ENCODE measurements at regions not wholly inside any gene's neighbourhood (a gene's known extent, or its start where the extent isn't known, plus 50 kb on each side); places are given as distances from the start of the nearest gene placed in this dataset.

DNA sequence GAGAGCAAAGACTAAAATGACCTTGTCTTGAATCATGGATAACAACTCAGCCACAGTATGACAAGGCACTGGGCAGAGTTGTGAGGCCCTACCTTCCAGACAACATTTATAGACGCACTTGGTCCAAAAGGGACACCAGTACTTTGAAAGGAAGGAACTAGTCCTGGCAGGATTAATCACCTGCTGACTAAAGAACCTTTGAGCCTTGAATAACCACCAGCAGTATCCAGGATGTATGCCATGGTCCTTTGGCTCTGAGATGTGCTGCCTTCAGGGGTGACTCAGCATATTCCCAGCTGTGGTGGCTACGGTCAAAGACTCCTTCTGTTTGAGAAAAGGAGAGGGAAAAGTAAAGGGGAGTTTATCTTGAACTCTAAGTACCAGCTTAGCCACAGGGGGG is 118.1 kb upstream of the PRR32 start:
- no peaks in the 10 kb centered on the region for H3K4me1 Mint-ChIP-seq
- Histone ChIP-seq H3K14ac (ENCODE audit: insufficient read depth, low read length) (no peak overlapping the region), H3K23ac (ENCODE audit: insufficient read length, low read depth, low read length) (no peak overlapping the region), H4K20me1 (ENCODE audit: control insufficient read depth, insufficient read depth, insufficient read length) (no peaks in the 10 kb centered on the region), H4K8ac (replicated peaks; ENCODE audit: insufficient read length, low read depth, low read length) (no peak overlapping the region), H4K91ac (ENCODE audit: insufficient read length, low read depth, low read length) (no peak overlapping the region), H2BK5ac (ENCODE audit: insufficient read length, low read length) (no peak overlapping the region), H3K56ac (ENCODE audit: insufficient read length, low read depth, low read length) (no peak overlapping the region), H2BK120ac (ENCODE audit: low read depth, low read length, poor library complexity, severe bottlenecking) (no peak overlapping the region), H3K4ac (ENCODE audit: low read depth, low read length) (no peak overlapping the region), H3K4me1 (ENCODE audit: insufficient read depth, low read length) (no peaks in the 10 kb centered on the region), H2BK12ac (ENCODE audit: insufficient read length, low read depth, low read length) (no peak overlapping the region), H3K79me1 (ENCODE audit: insufficient read depth, low read depth, low read length, poor library complexity, severe bottlenecking) (no peaks in the 10 kb centered on the region), H3K23me2 (ENCODE audit: insufficient read length, low read depth, low read length, poor library complexity, severe bottlenecking) (no peaks in the 10 kb centered on the region), H3K18ac (ENCODE audit: insufficient read length, low read depth, low read length) (no peak overlapping the region), H3K4me2 (ENCODE audit: insufficient read depth, insufficient read length, low read length) (no peak overlapping the region), H3K9me3 (ENCODE audit: control insufficient read depth, low read depth, low read length) (peaks cover 6% of the 10 kb centered on the region), H3K27me3 (ENCODE audit: insufficient read depth, low read length) (no peaks in the 10 kb centered on the region), H3K27ac (ENCODE audit: insufficient read length, low read depth, low read length) (no peak overlapping the region), H3T11ph (ENCODE audit: low read length) (no peak overlapping the region), H2BK15ac (ENCODE audit: low read depth, low read length) (no peak overlapping the region), H4K5ac (ENCODE audit: insufficient read length, low read depth, low read length) (no peak overlapping the region), H3K9ac (ENCODE audit: extremely low read depth, insufficient read length, low read length) (no peak overlapping the region), H2AK5ac (ENCODE audit: insufficient read length, low read length) (no peak overlapping the region), H2BK20ac (ENCODE audit: low read depth, low read length, poor library complexity, severe bottlenecking) (no peak overlapping the region), H2AFZ (ENCODE audit: low read length) (no peak overlapping the region), H3K79me2 (ENCODE audit: insufficient read depth, low read length) (no peaks in the 10 kb centered on the region)
- WGBS (ENCODE audit: extremely low coverage, insufficient read length, low lambda C conversion rate) = no CpG with 5 or more reads among the region's 2 CpGs
- no peaks in the 10 kb centered on the region; a peak in 3 of 7 replicates for H3K36me3 Mint-ChIP-seq (ENCODE audit: insufficient read depth in 1 of 3, low read depth in 3 of 3)
- no peak for DNase-seq
- TF ChIP-seq, protein P1, sequence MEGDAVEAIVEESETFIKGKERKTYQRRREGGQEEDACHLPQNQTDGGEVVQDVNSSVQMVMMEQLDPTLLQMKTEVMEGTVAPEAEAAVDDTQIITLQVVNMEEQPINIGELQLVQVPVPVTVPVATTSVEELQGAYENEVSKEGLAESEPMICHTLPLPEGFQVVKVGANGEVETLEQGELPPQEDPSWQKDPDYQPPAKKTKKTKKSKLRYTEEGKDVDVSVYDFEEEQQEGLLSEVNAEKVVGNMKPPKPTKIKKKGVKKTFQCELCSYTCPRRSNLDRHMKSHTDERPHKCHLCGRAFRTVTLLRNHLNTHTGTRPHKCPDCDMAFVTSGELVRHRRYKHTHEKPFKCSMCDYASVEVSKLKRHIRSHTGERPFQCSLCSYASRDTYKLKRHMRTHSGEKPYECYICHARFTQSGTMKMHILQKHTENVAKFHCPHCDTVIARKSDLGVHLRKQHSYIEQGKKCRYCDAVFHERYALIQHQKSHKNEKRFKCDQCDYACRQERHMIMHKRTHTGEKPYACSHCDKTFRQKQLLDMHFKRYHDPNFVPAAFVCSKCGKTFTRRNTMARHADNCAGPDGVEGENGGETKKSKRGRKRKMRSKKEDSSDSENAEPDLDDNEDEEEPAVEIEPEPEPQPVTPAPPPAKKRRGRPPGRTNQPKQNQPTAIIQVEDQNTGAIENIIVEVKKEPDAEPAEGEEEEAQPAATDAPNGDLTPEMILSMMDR (conservative IDR thresholded peaks at IDR 0.05) = no peak
- no peak overlapping the region for H3K27ac Mint-ChIP-seq
- peaks cover 14 to 58% of the 10 kb centered on the region in 2 experiments for H3K9me3 Mint-ChIP-seq
- no peak overlapping the region for H3K4me3 Mint-ChIP-seq
- H3K27me3 Mint-ChIP-seq (ENCODE audit: low read depth) = no peaks in the 10 kb centered on the region

Data from H9 (cell line).